ENCODE measurements at regions not wholly inside any gene's neighbourhood (a gene's known extent, or its start where the extent isn't known, plus 50 kb on each side); places are given as distances from the start of the nearest gene placed in this dataset.

DNA sequence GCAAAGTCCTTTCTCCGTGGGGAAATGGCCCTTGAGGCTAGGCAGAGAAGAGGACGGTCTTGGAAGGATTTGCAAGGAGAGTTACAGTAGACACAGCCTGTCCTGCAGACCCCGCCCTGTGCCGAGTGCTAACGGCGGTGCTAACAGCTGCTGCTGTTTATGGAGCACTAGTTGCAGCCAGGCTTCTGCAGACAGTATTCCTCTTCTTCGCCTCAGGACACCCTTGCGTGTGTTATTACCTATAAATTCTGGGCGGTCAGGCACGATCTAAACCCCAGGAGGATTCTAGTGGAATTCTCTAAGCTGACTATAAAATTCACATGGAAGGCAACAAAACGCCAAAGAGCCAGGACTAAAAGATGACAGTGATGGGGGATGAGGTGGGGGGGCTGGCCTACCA is 139.8 kb downstream of the GLI2 start:
- TF ChIP-seq, protein P1, sequence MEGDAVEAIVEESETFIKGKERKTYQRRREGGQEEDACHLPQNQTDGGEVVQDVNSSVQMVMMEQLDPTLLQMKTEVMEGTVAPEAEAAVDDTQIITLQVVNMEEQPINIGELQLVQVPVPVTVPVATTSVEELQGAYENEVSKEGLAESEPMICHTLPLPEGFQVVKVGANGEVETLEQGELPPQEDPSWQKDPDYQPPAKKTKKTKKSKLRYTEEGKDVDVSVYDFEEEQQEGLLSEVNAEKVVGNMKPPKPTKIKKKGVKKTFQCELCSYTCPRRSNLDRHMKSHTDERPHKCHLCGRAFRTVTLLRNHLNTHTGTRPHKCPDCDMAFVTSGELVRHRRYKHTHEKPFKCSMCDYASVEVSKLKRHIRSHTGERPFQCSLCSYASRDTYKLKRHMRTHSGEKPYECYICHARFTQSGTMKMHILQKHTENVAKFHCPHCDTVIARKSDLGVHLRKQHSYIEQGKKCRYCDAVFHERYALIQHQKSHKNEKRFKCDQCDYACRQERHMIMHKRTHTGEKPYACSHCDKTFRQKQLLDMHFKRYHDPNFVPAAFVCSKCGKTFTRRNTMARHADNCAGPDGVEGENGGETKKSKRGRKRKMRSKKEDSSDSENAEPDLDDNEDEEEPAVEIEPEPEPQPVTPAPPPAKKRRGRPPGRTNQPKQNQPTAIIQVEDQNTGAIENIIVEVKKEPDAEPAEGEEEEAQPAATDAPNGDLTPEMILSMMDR (IDR thresholded peaks at IDR 0.05) = no peak
- no peak for DNase-seq (ENCODE audit: low spot score)
- H3K4me3 ChIP-seq = no peak overlapping the region
- no peak overlapping the region for H3K27ac ChIP-seq

DNA sequence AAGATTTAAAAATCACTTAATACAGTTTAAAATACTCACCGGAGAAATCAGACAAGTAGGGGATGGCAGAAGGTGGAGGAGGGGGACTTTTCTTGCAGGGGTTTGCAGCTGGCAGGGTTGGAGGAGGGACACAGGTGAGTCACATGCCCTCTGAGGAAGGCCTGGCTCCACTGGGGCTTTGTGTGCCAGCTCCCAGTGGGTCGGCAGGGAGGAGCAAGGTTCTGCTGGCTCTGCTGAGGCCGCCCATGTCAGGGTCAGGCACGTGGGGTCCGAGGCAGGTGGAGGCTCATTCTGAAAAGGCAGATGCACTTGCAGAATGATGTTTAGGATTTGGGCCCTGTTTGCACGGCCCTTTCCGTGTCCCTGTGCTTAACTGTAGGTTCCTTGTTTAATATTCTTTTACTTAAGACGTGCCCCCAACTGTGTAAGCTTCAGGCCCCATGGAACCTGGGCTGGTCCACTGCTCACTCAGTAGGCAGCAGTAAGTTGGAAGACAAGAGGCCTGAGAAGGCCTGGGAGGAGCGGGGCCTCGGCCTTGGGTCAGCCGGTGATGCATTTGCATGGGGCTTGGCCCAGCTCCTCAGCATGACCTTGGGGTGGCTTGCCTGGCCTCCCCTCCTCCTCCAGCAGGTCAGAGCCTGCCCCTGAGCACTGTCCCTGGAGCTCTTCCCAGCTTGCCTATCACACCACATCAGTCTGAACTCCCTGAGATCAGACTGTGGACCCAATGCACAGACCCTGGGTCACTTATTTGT is 141.0 kb downstream of the GLI2 start:
- Histone ChIP-seq H3K4me3 (no peak overlapping the region), H3K27ac (no peak overlapping the region)
- TF ChIP-seq, protein P1 (IDR thresholded peaks at IDR 0.05) = no peak
- no peak for DNase-seq (ENCODE audit: low spot score)

DNA sequence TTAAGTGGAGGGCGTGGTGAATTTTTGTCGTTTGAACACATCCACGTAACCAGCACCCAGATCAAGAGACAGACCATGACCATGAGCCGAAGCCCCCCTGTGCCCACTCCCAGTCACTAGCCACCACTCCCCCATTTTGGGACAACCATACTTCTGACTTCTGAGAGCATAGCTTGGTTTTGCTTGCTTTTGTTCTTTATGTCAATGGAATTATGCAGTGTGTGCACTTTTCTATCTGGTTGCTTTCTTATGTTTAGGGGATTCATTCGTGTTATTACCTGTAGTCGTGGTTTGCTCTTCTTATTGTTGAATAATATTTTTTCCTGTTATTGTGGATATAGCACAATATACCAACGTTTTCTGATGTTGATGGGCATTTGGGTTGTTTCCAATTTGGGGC is 141.7 kb downstream of the GLI2 start:
- TF ChIP-seq, protein P1 (IDR thresholded peaks at IDR 0.05) = no peak
- DNase-seq (ENCODE audit: low spot score) = no peak
- Histone ChIP-seq H3K4me3 (no peak overlapping the region), H3K27ac (no peak overlapping the region)

DNA sequence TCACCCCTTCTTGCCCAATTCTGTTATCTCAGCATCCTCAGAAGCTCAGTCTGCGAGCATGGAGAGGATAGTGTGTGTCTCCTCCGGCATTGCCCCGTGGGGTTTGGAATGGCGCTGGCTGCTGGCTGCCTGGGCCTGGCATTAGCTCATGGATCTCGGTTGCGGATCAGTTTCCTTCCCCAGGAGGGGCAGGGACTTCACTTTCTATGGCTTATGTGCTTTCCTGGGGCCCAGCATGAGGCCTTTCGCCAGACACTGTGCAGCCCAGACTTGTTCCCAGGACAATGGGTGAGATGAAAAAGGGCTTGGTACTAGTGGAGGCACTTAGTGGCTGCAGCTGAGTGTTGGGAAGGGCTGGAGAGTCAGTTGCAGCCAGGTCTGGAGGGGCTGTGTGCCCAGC is 143.3 kb downstream of the GLI2 start:
- Histone ChIP-seq H3K4me3 (no peak overlapping the region), H3K27ac (no peak overlapping the region)
- DNase-seq (ENCODE audit: low spot score) = no peak
- TF ChIP-seq, protein P1 (IDR thresholded peaks at IDR 0.05) = no peak

DNA sequence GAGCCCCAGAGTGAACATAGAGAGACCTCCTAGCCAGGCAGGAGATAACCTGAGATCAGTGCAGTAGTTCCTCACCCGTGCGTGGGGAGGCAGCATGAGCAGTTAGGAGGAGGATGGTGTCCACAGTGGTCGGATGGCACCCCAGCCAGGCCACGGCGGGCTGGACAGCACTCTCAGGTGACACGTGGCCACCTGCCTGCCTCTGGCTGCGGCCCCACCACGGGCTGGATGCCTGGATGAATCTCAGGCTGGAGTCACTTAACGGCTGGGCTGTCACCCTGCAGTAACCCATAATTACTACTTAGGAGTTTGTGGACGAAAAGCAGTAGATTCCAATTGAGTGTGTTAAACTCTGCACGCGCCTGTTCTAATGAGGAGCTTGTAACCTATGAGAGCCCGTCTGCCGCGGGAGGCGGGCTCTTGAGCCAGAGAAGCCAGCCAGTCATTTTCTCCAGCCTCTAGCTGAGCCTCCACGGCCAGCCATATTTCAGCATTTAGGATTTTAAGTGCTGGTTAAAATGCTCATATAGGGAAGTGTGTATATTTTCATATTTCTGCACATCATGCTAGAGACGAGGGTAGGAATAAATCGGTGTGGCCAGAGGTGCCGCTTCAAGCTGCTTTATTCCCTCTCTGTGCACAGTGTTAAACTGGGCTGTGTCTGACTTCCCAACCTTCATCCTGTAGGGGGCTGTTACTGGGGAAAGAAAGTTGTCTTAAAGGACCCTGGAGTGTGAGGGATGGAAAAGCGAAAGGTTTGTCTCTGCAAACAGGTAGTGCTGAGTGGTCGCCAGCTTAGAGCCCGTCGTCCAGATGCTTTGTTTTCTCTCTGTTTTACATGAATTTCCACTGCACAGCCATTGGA is 144.0 kb downstream of the GLI2 start:
- Histone ChIP-seq H3K27ac (no peak overlapping the region), H3K4me3 (no peak overlapping the region)
- no peak for DNase-seq (ENCODE audit: low spot score)
- TF ChIP-seq, protein P1 (IDR thresholded peaks at IDR 0.05) = no peak

DNA sequence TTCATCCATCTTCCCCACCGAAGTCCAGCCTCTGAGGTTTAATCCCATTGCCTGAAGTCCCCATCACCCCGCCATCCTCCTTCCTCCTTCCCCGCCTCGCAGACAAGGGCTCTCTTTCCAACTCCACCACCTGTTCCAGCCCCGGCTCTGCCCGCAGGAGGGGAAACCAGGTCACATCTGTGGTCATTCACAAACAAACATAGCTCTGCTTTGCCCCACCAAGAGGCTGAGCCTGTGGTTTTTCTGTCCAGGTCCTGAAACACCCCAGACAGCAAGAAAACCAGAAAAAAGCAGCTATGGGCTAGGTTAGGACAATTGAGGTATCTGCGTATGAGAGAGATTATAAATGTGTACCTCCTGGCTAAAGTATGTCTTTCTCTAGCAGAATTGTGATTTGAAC is 144.7 kb downstream of the GLI2 start:
- TF ChIP-seq, protein P1 (IDR thresholded peaks at IDR 0.05) = no peak
- H3K4me3 ChIP-seq = no peak overlapping the region
- H3K27ac ChIP-seq = no peak overlapping the region
- DNase-seq (ENCODE audit: low spot score) = no peak

Data from coronary artery (tissue), 2 donors.